ENCODE measurements at regions not wholly inside any gene's neighbourhood (a gene's known extent, or its start where the extent isn't known, plus 50 kb on each side); places are given as distances from the start of the nearest gene placed in this dataset.

DNA sequence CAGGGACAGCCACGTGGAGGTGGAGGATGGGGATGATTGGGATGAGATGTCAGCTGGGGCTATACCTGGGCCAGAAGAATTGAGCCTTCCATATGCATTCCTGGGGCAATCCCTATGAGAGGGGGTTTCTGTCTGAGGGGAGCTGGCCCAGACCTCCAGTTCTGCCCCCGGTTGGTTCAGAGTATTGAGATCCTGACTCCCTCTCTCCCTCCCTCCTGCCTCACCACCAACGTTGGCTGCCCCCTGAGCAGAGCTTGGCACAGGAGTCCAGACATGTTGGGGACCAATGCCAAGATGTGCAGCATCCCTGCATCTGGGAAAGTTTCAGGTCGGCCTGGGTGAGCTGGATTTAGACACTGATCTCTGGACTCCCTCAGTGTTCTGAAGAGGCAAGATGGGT is 575.2 kb upstream of the MKI67 start:
- no peak overlapping the region for H3K27ac Mint-ChIP-seq
- H3K27me3 Mint-ChIP-seq (ENCODE audit: low read depth) = peaks cover 17% of the 10 kb centered on the region
- no peak overlapping the region for H3K4me3 Mint-ChIP-seq
- H3K9me3 Mint-ChIP-seq = peaks cover 3% of the 10 kb centered on the region
- H3K36me3 Mint-ChIP-seq (ENCODE audit: low read depth) = no peaks in the 10 kb centered on the region
- TF ChIP-seq, protein P1, sequence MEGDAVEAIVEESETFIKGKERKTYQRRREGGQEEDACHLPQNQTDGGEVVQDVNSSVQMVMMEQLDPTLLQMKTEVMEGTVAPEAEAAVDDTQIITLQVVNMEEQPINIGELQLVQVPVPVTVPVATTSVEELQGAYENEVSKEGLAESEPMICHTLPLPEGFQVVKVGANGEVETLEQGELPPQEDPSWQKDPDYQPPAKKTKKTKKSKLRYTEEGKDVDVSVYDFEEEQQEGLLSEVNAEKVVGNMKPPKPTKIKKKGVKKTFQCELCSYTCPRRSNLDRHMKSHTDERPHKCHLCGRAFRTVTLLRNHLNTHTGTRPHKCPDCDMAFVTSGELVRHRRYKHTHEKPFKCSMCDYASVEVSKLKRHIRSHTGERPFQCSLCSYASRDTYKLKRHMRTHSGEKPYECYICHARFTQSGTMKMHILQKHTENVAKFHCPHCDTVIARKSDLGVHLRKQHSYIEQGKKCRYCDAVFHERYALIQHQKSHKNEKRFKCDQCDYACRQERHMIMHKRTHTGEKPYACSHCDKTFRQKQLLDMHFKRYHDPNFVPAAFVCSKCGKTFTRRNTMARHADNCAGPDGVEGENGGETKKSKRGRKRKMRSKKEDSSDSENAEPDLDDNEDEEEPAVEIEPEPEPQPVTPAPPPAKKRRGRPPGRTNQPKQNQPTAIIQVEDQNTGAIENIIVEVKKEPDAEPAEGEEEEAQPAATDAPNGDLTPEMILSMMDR (IDR thresholded peaks at IDR 0.05; ENCODE audit: unreplicated experiment in 3 of 3) = no peak
- no peaks in the 10 kb centered on the region for H3K4me1 Mint-ChIP-seq

DNA sequence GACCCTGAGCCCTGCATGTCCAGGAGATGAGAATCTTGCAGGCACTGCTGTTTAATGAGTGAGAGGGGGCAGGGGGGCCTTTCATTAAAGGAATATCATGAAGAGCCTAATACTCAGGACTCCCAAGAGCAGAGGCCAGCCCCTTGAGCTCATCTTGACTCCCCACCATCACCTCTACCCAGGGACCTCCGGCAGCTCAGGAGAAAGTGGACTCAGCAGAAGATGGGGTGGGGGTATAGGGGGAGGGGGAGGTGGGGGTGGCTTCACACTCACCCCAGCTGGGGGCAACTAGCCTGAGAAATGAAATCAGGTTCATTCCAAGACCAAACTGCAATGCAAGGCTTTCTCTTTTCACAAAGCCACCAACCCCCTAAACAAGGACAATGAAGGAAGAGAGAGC is 575.6 kb upstream of the MKI67 start:
- Mint-ChIP-seq H3K9me3 (peaks cover 3% of the 10 kb centered on the region), H3K4me3 (no peak overlapping the region), H3K27me3 (ENCODE audit: low read depth) (peaks cover 17% of the 10 kb centered on the region), H3K36me3 (ENCODE audit: low read depth) (no peaks in the 10 kb centered on the region), H3K4me1 (no peaks in the 10 kb centered on the region), H3K27ac (no peak overlapping the region)
- TF ChIP-seq, protein P1 (IDR thresholded peaks at IDR 0.05; ENCODE audit: unreplicated experiment in 3 of 3) = no peak

DNA sequence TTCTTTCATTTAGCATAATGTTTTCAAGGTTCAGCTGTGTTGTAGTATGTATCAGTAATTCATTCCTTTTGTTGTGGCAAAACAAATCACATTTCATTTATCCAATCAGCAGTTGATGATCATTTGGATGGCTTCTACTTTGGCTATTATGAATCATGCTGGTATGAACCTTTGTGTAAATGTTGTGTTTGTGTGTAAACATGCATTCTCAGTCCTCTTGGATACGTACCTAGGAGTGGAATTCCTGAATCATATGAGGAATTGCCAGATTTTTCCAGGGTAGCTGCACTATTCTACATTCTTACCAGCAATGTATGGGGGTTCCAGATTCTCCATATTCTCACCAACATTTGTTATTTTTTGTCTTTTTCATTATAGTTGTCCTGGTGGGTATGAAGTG is 578.5 kb upstream of the MKI67 start:
- H3K27ac Mint-ChIP-seq = no peak overlapping the region
- peaks cover 6% of the 10 kb centered on the region for H3K27me3 Mint-ChIP-seq (ENCODE audit: low read depth)
- no peaks in the 10 kb centered on the region for H3K36me3 Mint-ChIP-seq (ENCODE audit: low read depth)
- TF ChIP-seq, protein P1 (IDR thresholded peaks at IDR 0.05; ENCODE audit: unreplicated experiment in 3 of 3) = no peak
- H3K9me3 Mint-ChIP-seq = peaks cover 3% of the 10 kb centered on the region
- no peaks in the 10 kb centered on the region for H3K4me1 Mint-ChIP-seq
- H3K4me3 Mint-ChIP-seq = no peak overlapping the region

DNA sequence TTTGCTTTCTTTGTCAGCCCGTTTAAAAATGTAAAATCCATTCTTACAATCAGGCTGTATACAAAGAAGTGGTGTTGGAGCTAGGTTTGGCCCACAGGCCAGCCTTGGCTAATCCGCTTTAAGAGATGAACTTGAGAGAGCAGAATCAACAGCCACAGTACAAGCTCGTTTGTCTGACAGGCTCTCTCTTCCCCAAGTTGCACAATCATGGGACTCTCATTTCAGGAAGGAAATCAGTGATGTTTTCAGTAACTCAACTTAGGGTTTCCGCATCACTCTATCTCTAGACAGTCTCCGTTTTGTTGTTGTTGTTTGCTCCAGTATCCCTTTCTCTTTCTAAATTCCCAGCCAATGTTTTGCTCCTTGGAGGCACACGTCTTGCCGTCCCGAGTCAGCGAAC is 582.0 kb upstream of the MKI67 start:
- H3K9me3 Mint-ChIP-seq = peaks cover 3% of the 10 kb centered on the region
- TF ChIP-seq, protein P1 (IDR thresholded peaks at IDR 0.05; ENCODE audit: unreplicated experiment in 3 of 3) = no peak
- H3K4me1 Mint-ChIP-seq = peaks cover 2% of the 10 kb centered on the region
- no peaks in the 10 kb centered on the region for H3K36me3 Mint-ChIP-seq (ENCODE audit: low read depth)
- peaks cover 15% of the 10 kb centered on the region for H3K27me3 Mint-ChIP-seq (ENCODE audit: low read depth)
- H3K4me3 Mint-ChIP-seq = no peak overlapping the region
- no peak overlapping the region for H3K27ac Mint-ChIP-seq

DNA sequence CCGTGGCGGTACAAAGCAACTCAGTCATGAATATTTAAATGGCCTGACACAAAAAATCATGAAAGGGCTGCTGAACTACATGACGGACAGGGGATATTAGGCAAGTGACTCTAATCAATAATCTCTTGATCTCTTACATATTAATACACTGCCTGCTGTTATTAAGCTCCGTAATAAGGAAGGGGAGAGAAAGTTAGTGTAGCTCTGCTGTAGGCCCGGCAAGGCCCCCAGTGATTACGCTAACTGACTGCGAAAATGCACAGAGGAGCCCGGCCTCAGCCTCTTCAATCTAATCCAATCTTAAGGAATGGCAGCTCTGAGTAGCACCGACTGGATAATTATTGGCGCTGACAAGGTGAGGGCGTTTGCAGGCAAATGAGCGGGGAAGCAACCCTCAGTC is 583.5 kb upstream of the MKI67 start:
- Mint-ChIP-seq H3K9me3 (peaks cover 3% of the 10 kb centered on the region), H3K4me1 (peaks cover 17% of the 10 kb centered on the region), H3K4me3 (no peak overlapping the region), H3K27me3 (ENCODE audit: low read depth) (peaks cover 8% of the 10 kb centered on the region), H3K36me3 (ENCODE audit: low read depth) (no peaks in the 10 kb centered on the region), H3K27ac (peak overlapping the region in 1 of 3 experiments; percentile 41)
- TF ChIP-seq, protein P1 (IDR thresholded peaks at IDR 0.05; ENCODE audit: unreplicated experiment in 3 of 3) = no peak

DNA sequence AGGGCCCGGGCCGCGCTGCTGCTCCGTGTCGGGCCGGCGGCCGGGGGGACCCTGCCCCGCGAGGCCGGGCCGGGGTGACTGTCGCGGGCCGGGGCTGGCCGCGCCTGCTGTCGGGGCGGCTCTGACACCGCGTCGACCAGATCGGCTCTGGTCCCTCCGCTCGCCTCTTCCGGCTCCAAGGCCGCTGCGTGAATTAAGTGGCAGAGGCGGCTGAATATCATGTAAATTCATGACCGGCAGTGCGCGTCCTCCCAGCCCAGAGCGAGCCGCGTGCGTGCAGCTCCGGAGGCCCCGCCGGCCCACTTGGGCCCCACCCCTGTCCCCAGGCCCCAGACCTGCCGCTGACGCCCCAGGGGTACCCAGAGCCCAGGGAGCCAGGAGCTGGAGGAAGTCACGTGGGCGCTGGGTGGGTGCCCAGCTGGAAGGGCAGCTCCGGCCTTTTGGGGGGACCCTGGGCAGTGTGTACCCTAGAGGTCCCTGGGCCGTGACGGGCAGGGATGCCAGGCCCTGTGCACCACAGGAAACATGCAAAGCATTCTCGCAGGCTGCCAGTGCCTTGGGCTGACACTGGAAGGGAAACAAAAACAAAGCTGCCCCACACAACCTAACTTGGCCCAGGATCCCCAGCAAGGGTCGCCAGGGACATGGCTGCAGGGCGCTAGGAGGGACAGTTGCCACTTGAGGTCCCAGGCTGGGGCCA is 584.0 kb upstream of the MKI67 start:
- Mint-ChIP-seq H3K4me1 (peaks cover 23% of the 10 kb centered on the region), H3K27ac (no peak overlapping the region), H3K9me3 (peaks cover 1% of the 10 kb centered on the region), H3K4me3 (no peak overlapping the region), H3K36me3 (ENCODE audit: low read depth) (no peaks in the 10 kb centered on the region), H3K27me3 (ENCODE audit: low read depth) (peaks cover 8% of the 10 kb centered on the region)
- TF ChIP-seq, protein P1 (IDR thresholded peaks at IDR 0.05; ENCODE audit: unreplicated experiment in 3 of 3) = no peak
